ENCODE measurements at regions not wholly inside any gene's neighbourhood (a gene's known extent, or its start where the extent isn't known, plus 50 kb on each side); places are given as distances from the start of the nearest gene placed in this dataset.
"Not testable (repeated sequence)": the region's sequence is repeated elsewhere in the genome, so short reads cannot be mapped to it uniquely, and the experiment has no call there.

GRCh38 chr3:21194036-21194435 lies 557.0 kb downstream of the ZNF385D start:
- H3K27ac Mint-ChIP-seq, ATAC-seq, H3K4me3 Mint-ChIP-seq, H3K27me3 Mint-ChIP-seq, H3K36me3 Mint-ChIP-seq, H3K9me3 Mint-ChIP-seq, H3K4me1 Mint-ChIP-seq: not testable (repeated sequence)

DNA sequence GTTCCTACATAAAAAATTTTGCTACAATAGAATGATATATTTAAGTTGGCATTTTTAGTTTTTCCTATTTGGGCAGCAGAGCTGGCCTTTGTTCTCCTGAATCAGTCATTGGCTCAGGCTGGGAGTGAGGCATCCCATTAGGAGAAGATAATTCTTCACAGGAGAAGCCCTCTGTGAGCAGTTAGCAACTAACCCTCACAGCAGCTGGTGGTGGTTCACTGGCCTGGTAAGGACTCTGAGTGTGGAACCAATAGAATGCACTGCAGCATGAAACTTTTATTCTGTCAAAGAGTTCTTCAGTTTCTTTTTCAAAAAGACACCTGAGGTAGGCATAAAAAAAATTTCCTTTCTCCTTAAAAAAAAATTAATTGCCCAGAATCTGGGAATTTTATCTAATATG lies 562.6 kb downstream of the ZNF385D start:
- H3K36me3 Mint-ChIP-seq = no peaks in the 10 kb centered on the region
- no peak overlapping the region for H3K27ac Mint-ChIP-seq
- no peak for ATAC-seq
- no peak overlapping the region for H3K4me3 Mint-ChIP-seq
- H3K27me3 Mint-ChIP-seq = no peaks in the 10 kb centered on the region
- no peaks in the 10 kb centered on the region for H3K4me1 Mint-ChIP-seq
- peaks cover 9% of the 10 kb centered on the region for H3K9me3 Mint-ChIP-seq

DNA sequence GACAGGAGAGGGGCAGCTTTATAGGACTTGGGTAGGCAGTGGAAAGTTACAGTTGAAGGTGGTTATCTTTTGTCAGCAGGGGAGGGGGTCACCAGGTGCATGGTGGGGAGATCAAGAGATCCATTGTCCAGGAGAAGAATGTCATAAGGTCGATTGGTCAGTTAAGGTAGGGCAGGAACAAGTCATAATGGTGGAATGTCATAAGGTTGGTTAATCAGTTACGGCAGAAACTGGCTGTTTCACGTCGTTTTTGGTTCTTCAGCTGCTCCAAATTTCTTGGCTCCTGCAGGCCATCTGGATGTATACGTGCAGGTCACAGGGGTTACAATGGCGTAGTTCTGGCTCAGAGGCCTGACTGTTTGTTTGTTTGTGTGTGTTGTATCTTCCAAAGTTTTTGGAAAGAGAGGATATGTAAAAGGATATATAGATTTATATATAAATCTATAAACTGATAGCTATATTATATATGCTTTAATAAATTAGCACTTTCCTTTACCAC lies 565.1 kb downstream of the ZNF385D start:
- Mint-ChIP-seq H3K4me1 (no peaks in the 10 kb centered on the region), H3K9me3 (peaks cover 6% of the 10 kb centered on the region), H3K27me3 (no peaks in the 10 kb centered on the region), H3K27ac (no peak overlapping the region), H3K36me3 (no peaks in the 10 kb centered on the region), H3K4me3 (no peak overlapping the region)
- ATAC-seq = no peak

DNA sequence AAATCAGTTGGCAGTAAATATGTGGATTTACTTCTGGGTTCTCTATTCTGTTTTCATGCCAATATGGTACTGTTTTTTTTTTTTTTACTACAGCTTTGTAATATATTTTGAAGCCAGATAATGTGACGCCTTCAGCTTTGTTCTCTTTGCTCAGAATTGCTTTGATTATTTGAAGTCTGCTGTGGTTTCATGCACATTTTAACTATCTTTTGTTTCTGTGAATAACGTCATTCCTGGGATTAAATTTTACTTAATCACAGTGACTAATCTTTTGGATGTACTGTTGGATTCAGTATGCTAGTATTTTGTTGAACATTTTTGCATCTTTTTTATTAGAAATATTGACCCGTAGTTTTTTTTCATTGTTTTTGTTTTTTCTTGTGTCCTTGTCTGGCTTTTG lies 576.5 kb downstream of the ZNF385D start:
- ATAC-seq = no peak
- Mint-ChIP-seq H3K9me3 (peaks cover 15% of the 10 kb centered on the region), H3K4me1 (no peaks in the 10 kb centered on the region), H3K27ac (no peak overlapping the region), H3K4me3 (no peak overlapping the region), H3K36me3 (no peaks in the 10 kb centered on the region), H3K27me3 (no peaks in the 10 kb centered on the region)

DNA sequence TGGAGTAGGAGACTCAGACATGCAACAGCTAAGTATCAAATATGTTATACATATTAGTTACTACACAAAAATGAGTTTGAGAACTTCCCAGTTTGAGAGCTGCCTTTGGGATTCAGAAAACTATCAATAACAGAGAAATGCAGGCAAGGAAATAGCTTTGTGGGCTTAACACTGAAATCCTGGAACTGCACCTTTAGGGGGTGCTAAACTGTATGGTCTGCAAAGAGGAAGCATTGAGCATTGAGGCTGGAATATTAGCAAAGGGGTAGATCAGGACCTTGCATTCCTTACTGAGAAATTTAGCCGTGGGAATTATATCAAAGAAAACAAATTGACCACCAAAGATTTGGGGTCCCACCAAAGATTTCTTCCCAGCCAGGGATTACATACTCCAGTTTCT lies 580.0 kb downstream of the ZNF385D start:
- H3K4me1 Mint-ChIP-seq = no peaks in the 10 kb centered on the region
- no peak overlapping the region for H3K27ac Mint-ChIP-seq
- no peak for ATAC-seq
- H3K36me3 Mint-ChIP-seq = no peaks in the 10 kb centered on the region
- no peaks in the 10 kb centered on the region for H3K27me3 Mint-ChIP-seq
- H3K9me3 Mint-ChIP-seq = peaks cover 7% of the 10 kb centered on the region
- no peak overlapping the region for H3K4me3 Mint-ChIP-seq

GRCh38 chr3:21169948-21170347 lies 581.1 kb downstream of the ZNF385D start:
- no peak for ATAC-seq
- no peaks in the 10 kb centered on the region for H3K27me3 Mint-ChIP-seq
- H3K4me3 Mint-ChIP-seq = no peak overlapping the region
- H3K36me3 Mint-ChIP-seq = no peaks in the 10 kb centered on the region
- H3K9me3 Mint-ChIP-seq = peaks cover 2% of the 10 kb centered on the region
- H3K4me1 Mint-ChIP-seq = no peaks in the 10 kb centered on the region
- H3K27ac Mint-ChIP-seq = no peak overlapping the region

- Mint-ChIP-seq H3K27ac (no peak overlapping the region), H3K9me3 (no peaks in the 10 kb centered on the region), H3K36me3 (no peaks in the 10 kb centered on the region), H3K4me3 (no peak overlapping the region), H3K4me1 (no peaks in the 10 kb centered on the region), H3K27me3 (no peaks in the 10 kb centered on the region)
- no peak for ATAC-seq
Observed at GRCh38 chr3:21168471-21168870, 582.5 kb downstream of the ZNF385D start.

- peak; percentile 24 for ATAC-seq
- Mint-ChIP-seq H3K4me3 (no peak overlapping the region), H3K27ac (no peak overlapping the region), H3K4me1 (no peaks in the 10 kb centered on the region), H3K9me3 (no peaks in the 10 kb centered on the region), H3K27me3 (no peaks in the 10 kb centered on the region), H3K36me3 (no peaks in the 10 kb centered on the region)
Observed at GRCh38 chr3:21163956-21164355, 587.1 kb downstream of the ZNF385D start.

DNA sequence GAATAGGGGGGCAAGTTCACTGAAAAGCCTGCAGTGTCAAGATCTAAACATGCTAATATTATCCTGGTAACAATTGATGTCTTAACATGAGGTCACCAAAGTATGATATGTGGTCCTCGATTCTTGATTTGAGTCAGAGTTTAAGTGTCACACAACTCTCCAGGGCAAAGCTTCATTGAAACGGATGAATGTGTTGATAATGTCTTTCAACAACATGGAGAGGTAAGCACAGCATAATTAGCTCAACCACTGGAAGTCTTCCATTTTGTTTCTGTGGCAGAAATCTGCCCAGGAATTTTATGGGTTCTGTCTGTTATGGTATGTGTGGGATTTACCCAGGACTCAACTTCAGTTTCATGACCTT lies 591.5 kb downstream of the ZNF385D start:
- H3K27me3 Mint-ChIP-seq = no peaks in the 10 kb centered on the region
- H3K36me3 Mint-ChIP-seq = no peaks in the 10 kb centered on the region
- no peaks in the 10 kb centered on the region for H3K4me1 Mint-ChIP-seq
- no peak overlapping the region for H3K4me3 Mint-ChIP-seq
- H3K9me3 Mint-ChIP-seq = peaks cover 4% of the 10 kb centered on the region
- H3K27ac Mint-ChIP-seq = no peak overlapping the region
- ATAC-seq = no peak

- H3K27me3 Mint-ChIP-seq = no peaks in the 10 kb centered on the region
Observed at GRCh38 chr3:21158861-21159542, 592.0 kb downstream of the ZNF385D start.

DNA sequence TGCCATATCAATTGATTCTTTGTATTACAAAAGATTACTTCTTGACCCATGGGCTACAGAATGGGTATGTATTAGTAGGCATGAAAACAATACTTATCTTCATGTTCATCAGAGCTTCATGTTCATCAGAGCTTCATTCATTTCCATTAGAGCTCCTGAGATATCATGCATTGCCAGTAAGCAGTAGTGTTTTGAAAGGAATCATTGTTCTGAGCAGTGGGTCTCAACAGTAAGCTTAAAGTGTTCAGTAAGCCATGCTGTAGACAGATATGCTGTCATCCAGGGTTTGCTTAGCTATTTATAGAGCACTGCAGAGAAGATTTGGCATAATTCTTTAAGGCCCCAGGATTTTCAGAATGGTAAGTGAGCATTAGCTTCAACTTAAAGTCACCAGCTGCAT lies 596.1 kb downstream of the ZNF385D start:
- Mint-ChIP-seq H3K9me3 (peaks cover 4% of the 10 kb centered on the region), H3K27me3 (no peaks in the 10 kb centered on the region), H3K27ac (no peak overlapping the region), H3K4me1 (no peaks in the 10 kb centered on the region), H3K4me3 (no peak overlapping the region), H3K36me3 (no peaks in the 10 kb centered on the region)
- no peak for ATAC-seq

More at GRCh38 chr3:21158861-21159542, 592.0 kb downstream of the ZNF385D start:
- no peak overlapping the region for H3K27ac Mint-ChIP-seq
- H3K4me1 Mint-ChIP-seq = no peaks in the 10 kb centered on the region
- H3K4me3 Mint-ChIP-seq = no peak overlapping the region
- no peak for ATAC-seq
- peaks cover 4% of the 10 kb centered on the region for H3K9me3 Mint-ChIP-seq
- H3K36me3 Mint-ChIP-seq = no peaks in the 10 kb centered on the region

GRCh38 chr3:21152555-21152954 lies 598.5 kb downstream of the ZNF385D start:
- Mint-ChIP-seq H3K27ac (no peak overlapping the region), H3K4me1 (no peaks in the 10 kb centered on the region)

DNA sequence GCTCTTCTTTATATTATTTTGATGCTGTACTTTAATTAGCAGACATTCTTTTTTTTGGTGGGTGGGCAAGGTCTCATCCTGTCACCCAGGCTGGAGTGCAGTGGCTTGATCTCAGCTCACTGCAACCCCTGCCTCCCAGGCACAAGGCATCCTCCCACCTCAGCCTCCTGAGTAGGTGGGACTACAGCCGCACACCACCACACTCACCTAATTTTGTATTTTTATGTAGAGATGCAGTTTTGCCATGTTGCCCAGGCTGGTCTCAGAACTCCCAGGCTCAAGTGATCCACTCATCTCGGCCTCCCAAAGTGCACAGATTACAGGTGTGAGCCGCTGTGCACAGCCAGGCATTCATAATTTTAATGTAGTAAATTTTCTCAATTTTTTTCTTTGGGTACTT lies 608.1 kb downstream of the ZNF385D start:
- H3K36me3 Mint-ChIP-seq = no peaks in the 10 kb centered on the region
- no peaks in the 10 kb centered on the region for H3K27me3 Mint-ChIP-seq
- H3K9me3 Mint-ChIP-seq = peaks cover 2% of the 10 kb centered on the region
- H3K27ac Mint-ChIP-seq = no peak overlapping the region
- no peak overlapping the region for H3K4me3 Mint-ChIP-seq
- no peak for ATAC-seq
- H3K4me1 Mint-ChIP-seq = no peaks in the 10 kb centered on the region

More at GRCh38 chr3:21152555-21152954, 598.5 kb downstream of the ZNF385D start:
- H3K9me3 Mint-ChIP-seq = no peaks in the 10 kb centered on the region
- H3K4me3 Mint-ChIP-seq = no peak overlapping the region
- no peak for ATAC-seq
- H3K27me3 Mint-ChIP-seq = no peaks in the 10 kb centered on the region
- no peaks in the 10 kb centered on the region for H3K36me3 Mint-ChIP-seq

DNA sequence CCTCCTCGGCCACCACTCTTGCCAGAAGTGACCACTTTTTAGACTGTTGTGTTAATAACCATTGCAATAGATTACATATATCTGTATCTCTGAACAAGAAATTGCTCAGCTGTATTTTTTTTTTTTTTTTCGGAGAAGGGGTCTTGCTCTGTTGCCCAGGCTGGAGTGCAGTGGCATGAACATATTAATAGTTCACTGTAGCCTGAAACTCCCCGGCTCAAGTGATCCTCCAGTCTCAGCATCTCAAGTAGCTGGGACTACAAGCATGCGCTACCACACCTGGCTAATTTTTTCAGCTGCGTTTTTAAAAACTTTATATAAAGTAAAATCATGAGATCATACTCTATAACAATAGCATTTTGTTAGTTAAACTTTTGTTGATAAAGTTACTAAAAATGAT lies 609.0 kb downstream of the ZNF385D start:
- no peak for ATAC-seq
- no peak overlapping the region for H3K4me3 Mint-ChIP-seq
- H3K4me1 Mint-ChIP-seq = no peaks in the 10 kb centered on the region
- H3K36me3 Mint-ChIP-seq = no peaks in the 10 kb centered on the region
- H3K27ac Mint-ChIP-seq = no peak overlapping the region
- peaks cover 2% of the 10 kb centered on the region for H3K9me3 Mint-ChIP-seq
- H3K27me3 Mint-ChIP-seq = no peaks in the 10 kb centered on the region

GRCh38 chr3:21140785-21141184 lies 610.2 kb downstream of the ZNF385D start:
- Mint-ChIP-seq H3K9me3 (no peaks in the 10 kb centered on the region), H3K4me1 (no peaks in the 10 kb centered on the region), H3K27me3 (no peaks in the 10 kb centered on the region), H3K36me3 (no peaks in the 10 kb centered on the region), H3K27ac (no peak overlapping the region), H3K4me3 (no peak overlapping the region)
- ATAC-seq = no peak

- no peak for ATAC-seq
- no peaks in the 10 kb centered on the region for H3K9me3 Mint-ChIP-seq
- H3K36me3 Mint-ChIP-seq = no peaks in the 10 kb centered on the region
- H3K4me3 Mint-ChIP-seq = no peak overlapping the region
- H3K27me3 Mint-ChIP-seq = no peaks in the 10 kb centered on the region
- H3K27ac Mint-ChIP-seq = no peak overlapping the region
- H3K4me1 Mint-ChIP-seq = no peaks in the 10 kb centered on the region
Observed at GRCh38 chr3:21138085-21138484, 612.9 kb downstream of the ZNF385D start.
